SW480 (cell line): ENCODE measurements at regions not wholly inside any gene's neighbourhood (a gene's known extent, or its start where the extent isn't known, plus 50 kb on each side); places are given as distances from the start of the nearest gene placed in this dataset.
A peak's percentile ranks its signal among the peaks of the same experiment; 100 is the strongest.
"Not testable (repeated sequence)": the region's sequence is repeated elsewhere in the genome, so short reads cannot be mapped to it uniquely, and the experiment has no call there.

ENCODE experiments used
- DNase-seq: peaks from one replicate; pipeline ENCODE4 v3.0.0-alpha.2; 2016; ENCODE audit warnings: low spot score

DNA sequence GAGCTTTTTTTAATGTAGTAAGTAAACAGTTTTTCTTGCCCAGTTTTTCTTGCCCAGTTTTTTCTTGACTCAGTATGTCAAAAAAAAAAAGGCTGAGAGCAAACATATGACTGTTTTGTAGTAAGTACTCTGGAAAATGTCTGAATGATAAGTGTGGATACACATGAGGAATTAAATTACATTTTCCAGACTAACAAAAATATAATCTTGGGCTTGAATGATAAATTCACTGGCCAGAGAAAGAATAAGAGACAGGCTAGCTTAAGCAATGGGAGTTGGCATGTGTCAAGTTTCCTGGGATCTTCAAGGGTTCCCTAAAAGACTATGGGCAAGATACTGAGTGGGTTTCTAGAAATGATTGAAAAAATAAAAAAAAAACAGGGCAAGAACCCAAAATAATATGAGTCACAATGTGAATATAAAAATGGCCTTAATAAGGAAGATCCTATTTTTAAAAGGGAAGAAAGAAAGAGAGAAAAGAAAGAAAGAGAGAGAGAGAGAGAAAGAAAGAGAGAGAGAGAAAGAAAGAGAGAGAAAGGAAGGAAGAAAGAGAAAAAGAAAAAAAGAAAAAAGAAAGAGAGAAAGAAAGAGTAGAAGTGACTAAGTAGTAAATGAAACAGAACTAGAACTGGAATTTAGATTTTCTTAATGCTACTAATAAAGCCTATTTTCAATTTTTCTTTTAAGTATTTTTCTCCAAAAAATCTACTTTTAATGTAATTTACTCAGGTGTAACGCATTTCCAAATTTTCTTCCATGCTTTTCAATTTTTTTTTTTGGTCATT, 60.2 kb downstream of the TFPI2 start:
- DNase-seq, result no peak

DNA sequence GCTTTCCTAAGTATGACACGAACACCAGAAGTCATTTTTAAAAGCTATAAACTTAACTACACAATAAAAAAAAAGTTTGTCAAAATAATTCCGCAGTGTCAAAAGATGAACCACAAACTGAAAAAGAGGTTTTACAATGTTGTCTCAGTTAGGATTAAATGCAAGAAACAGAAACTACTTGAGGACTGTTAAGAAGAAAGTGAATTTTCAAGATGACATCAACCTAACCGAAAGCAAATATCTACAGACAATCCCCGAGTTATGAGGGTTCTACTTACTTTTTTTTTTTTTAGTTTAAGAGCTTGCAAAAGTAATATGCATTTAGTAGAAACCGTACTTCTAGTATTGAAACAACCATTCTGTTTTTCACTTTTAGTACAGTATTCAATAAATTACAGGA, 62.3 kb downstream of the TFPI2 start:
- DNase-seq, result no peak

GRCh38 chr7:93823621-93824020, 66.9 kb downstream of the TFPI2 start:
- no peak for DNase-seq

DNA sequence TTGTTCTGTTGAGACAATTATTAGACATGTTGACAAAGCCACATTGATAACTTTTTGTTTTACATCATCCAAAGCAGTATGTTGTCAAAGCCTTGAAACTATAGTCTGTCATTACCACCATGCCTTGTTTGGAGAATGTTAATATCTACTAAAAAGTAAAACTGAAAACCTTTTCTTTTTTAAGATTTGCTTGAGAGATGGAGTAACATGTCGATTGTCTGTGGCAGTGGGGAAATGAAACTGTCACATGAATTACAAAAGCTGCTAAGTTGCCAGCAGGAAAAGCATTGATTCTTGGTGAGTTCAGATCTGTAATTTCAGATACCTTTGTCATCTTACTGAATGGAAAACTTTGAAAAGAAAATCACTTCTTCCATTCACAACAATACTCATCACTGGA, 69.1 kb downstream of the TFPI2 start:
- DNase-seq, result no peak

- no peak for DNase-seq
Observed at GRCh38 chr7:93819699-93820098, 70.9 kb downstream of the TFPI2 start.

DNA sequence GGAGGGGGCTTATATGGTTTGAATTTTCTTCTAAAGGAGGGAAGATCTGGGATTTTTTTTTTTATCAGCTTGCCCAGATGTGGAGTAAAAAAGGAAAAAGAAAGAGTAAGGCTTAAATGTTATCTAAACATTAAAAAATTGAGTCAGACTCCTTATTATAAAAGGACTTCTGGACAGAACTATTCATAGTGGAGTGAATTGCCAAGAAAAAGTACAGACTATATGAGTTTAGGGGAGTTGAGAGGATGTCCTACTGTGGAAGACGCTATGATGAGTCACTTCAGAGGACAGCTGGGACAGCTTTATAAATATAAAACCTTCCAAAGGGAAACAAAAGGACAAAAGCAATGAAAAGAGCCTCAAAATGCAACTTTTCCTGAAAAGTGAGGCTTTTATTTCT, 73.0 kb downstream of the TFPI2 start:
- DNase-seq, result no peak

DNA sequence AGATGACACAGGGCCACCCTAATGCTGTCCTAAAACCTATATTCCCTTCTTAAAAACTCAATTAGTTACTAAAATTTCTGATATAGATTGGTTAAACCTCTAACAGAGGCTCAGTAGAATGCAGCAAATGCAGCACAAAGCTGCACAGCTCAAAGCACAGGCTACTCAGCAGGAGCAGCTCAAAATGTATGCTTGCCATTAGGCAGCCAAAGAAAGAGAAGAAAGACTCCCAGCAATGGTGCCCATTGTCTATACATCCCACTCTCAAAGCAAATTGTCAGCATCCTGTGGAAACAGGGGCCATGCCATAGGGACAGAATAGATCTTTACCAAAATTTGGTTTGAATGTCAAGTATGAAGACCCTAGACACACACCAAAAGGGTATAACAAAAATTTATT, 73.5 kb downstream of the TFPI2 start:
- no peak for DNase-seq

- no peak for DNase-seq
Observed at GRCh38 chr7:93813514-93813913, 77.0 kb downstream of the TFPI2 start.

DNA sequence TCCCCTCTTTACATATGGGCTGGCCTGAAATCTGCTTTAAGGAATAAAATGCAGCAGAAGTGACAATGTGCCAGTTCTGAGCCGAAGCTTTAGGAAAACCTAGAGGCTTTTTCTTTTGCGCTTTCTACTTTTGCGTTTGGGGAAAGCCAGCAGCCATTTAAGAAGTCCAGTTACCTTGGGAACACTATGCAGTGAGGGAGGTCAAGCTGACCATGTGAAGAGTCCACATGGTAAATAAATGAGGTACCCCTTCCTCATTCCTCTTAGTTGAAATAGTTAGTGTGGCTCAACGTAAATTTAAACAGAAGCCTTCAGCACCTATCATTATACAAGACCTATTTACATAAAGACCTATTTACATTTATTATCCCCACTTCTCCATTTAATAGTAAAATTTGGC, 78.5 kb downstream of the TFPI2 start:
- no peak for DNase-seq

- DNase-seq, result no peak
Observed at GRCh38 chr7:93811198-93811597, 79.4 kb downstream of the TFPI2 start.

GRCh38 chr7:93810561-93810960, 80.0 kb downstream of the TFPI2 start:
- no peak for DNase-seq

DNA sequence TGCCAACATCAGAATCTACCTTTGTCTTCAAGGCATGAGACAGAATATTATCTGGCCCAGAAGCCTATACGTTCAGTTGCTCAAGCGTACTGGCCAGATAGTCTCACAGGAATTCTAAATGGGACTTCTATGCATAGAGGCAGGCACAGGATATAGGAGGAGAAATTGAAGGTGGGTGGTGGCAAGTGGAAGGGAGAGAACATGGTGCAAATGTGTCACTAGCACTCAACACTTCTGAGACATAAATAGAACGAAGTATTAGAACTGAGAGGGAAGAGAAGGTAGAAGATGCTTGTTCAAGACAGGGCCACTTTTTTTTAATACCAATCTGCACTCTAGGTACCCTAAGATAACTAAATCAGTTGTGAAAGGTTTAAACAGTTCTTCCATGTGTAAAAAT, 85.8 kb downstream of the TFPI2 start:
- no peak for DNase-seq

GRCh38 chr7:93799750-93800357, 90.7 kb downstream of the TFPI2 start:
- peak; percentile 35 for DNase-seq

DNA sequence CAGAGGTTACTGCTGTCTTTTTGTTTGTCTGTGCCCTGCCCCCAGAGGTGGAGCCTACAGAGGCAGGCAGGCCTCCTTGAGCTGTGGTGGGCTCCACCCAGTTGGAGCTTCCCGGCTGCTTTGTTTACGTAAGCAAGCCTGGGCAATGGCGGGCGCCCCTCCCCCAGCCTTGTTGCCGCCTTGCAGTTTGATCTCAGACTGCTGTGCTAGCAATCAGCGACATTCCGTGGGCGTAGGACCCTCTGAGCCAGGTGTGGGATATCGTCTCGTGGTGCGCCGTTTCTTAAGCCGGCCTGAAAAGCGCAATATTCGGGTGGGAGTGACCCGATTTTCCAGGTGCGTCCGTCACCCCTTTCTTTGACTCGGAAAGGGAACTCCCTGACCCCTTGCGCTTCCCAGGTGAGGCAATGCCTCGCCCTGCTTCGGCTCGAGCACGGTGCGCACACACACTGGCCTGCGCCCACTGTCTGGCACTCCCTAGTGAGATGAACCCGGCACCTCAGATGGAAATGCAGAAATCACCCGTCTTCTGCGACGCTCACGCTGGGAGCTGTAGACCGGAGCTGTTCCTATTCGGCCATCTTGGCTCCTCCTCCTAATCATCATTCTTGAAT, 97.4 kb downstream of the TFPI2 start:
- not testable (repeated sequence) for DNase-seq

GRCh38 chr7:93779115-93779514, 111.4 kb downstream of the TFPI2 start:
- DNase-seq, result no peak

DNA sequence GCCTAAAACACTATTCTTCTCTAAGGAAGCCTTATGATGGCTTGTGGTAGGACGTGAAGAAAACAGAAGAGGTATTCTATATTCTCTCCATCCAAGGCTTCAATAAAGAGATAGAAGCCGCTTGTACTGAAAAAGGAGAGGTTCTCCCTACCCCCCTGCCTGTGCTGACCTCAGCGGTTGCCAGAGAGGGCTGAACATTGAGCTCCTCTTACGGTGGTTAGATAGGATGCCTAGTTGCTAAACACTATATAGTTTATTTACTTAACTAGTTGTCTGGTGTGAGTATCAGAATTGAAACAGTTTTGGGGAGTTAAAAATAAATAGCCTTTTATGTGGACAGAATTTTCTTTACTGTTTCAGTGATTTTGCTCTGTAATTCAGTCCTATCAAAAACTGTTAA, 112.2 kb downstream of the TFPI2 start:
- DNase-seq, result no peak

DNA sequence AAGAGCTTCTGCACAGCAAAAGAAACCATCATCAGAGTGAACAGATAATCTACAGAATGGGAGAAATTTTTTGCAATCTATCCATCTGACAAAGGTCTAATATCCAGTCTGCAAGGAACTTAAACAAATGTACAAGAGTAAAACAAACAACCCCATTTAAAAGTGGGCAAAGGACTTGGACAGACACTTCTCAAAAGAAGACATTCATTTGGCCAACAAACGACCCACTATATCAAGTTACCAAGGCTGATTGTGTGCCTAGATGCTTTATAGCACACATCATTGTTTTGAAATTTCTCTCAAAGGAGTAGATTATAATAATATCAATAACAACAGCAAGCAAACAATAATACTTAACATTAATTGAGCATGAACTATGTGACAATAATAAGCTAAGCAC, 117.1 kb downstream of the TFPI2 start:
- DNase-seq, result no peak

DNA sequence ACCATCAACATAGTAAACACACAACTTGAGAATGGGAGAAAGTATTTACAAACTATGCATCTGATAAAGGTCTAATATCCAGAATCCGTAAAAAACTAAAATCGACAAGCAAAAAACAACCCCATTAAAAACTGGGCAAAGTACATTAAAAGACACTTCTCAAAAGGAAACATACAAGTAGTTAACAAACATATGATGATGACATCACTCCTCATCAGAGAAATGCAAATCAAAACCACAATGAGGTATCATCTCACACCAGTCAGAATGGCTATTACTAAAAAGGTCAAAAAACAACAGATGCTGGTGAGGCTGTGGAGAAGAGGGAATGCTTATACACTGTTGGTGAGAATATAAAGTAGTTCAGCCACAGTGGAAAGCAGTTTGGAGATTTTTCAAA, 125.1 kb downstream of the TFPI2 start:
- no peak for DNase-seq

- no peak for DNase-seq
Observed at GRCh38 chr7:93758631-93759030, 131.9 kb downstream of the TFPI2 start.

DNA sequence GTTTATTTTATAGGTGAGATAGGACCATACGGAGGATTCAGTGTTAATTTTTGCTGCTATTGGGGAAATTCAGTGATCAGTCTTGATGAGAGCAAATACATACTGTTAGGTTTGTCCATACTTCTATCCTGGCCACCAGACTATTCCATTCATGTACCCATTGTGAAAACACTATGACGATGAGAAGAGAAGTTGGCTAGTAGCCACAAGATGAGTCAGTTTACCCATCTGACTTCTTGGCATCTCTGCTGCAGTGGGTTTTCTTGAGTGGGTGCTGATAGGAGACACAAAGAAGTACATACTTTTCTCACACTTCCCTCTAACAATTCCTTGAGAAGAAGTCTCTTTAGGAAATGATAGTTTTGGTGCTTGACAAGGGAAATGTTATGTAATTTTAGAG, 133.1 kb downstream of the TFPI2 start:
- DNase-seq, result no peak

GRCh38 chr7:93756890-93757289, 133.7 kb downstream of the TFPI2 start:
- DNase-seq, result no peak

GRCh38 chr7:93751421-93751820, 139.1 kb downstream of the TFPI2 start:
- peak; percentile 56 for DNase-seq

- no peak for DNase-seq
Observed at GRCh38 chr7:93750986-93751385, 139.6 kb downstream of the TFPI2 start.

- no peak for DNase-seq
Observed at GRCh38 chr7:93747019-93747418, 143.5 kb downstream of the TFPI2 start.
